Progenitor cell of endocrine pancreas (in vitro differentiated cells): ENCODE measurements at regions not wholly inside any gene's neighbourhood (a gene's known extent, or its start where the extent isn't known, plus 50 kb on each side); places are given as distances from the start of the nearest gene placed in this dataset.

Source experiments
- DNase-seq: peaks from one replicate; pipeline ENCODE4 v3.0.0; 2021; ENCODE audit warnings: low spot score; ENCODE audit not compliant: unreplicated experiment
- H3K27ac Mint-ChIP-seq: 2 replicates; pipeline ENCODE4 v1.8.0; 2021; ENCODE audit warnings: mild to moderate bottlenecking, moderate library complexity, mixed read lengths
- H3K27me3 Mint-ChIP-seq: 2 replicates; pipeline ENCODE4 v1.8.0; 2021; ENCODE audit warnings: mixed read lengths
- H3K36me3 Mint-ChIP-seq: 2 replicates; pipeline ENCODE4 v1.8.0; 2022; ENCODE audit warnings: mixed read lengths; ENCODE audit not compliant: insufficient read depth
- H3K4me1 Mint-ChIP-seq: 2 replicates; pipeline ENCODE4 v1.8.0; 2021; ENCODE audit warnings: low read depth, mixed read lengths
- H3K4me3 Mint-ChIP-seq: 2 replicates; pipeline ENCODE4 v1.8.0; 2021; ENCODE audit warnings: low read depth, mild to moderate bottlenecking, moderate library complexity, mixed read lengths
- H3K9me3 Mint-ChIP-seq: 2 replicates; pipeline ENCODE4 v1.8.0; 2021; ENCODE audit warnings: low read depth, mixed read lengths
- TF ChIP-seq, protein P1 (sequence below): fragments of 200-600 bp; sonication (generic); IDR thresholded peaks from one replicate; pipeline ENCODE4 v1.5.0; 2021; ENCODE audit warnings: antibody characterized with exemption, mild to moderate bottlenecking; ENCODE audit not compliant: unreplicated experiment

DNA sequence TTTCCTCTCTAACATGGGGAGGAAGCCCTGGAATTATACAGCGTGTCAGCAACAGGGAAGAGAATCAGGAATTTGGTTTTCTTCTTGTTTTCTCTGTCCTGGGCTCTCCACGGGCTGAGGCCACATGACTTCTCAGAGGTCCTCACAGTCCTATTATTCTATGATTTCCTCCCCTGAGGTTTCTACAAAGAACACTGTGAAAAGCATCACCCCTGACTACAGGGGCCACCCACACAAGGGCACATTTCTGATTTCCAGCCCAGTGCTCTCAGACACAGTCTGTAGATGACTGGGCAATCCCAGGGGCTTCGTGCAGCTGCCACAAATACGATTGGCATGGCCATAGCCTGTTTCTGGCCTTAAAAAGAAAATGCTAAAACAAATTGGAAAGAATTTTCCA is 284.9 kb downstream of the CEMIP2 start:
- Mint-ChIP-seq H3K4me3 (no peak overlapping the region), H3K27ac (no peak overlapping the region), H3K9me3 (no peaks in the 10 kb centered on the region), H3K36me3 (no peaks in the 10 kb centered on the region), H3K4me1 (peaks cover 2% of the 10 kb centered on the region), H3K27me3 (no peaks in the 10 kb centered on the region)
- DNase-seq, result no peak
- TF ChIP-seq, protein P1, sequence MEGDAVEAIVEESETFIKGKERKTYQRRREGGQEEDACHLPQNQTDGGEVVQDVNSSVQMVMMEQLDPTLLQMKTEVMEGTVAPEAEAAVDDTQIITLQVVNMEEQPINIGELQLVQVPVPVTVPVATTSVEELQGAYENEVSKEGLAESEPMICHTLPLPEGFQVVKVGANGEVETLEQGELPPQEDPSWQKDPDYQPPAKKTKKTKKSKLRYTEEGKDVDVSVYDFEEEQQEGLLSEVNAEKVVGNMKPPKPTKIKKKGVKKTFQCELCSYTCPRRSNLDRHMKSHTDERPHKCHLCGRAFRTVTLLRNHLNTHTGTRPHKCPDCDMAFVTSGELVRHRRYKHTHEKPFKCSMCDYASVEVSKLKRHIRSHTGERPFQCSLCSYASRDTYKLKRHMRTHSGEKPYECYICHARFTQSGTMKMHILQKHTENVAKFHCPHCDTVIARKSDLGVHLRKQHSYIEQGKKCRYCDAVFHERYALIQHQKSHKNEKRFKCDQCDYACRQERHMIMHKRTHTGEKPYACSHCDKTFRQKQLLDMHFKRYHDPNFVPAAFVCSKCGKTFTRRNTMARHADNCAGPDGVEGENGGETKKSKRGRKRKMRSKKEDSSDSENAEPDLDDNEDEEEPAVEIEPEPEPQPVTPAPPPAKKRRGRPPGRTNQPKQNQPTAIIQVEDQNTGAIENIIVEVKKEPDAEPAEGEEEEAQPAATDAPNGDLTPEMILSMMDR, result no peak

DNA sequence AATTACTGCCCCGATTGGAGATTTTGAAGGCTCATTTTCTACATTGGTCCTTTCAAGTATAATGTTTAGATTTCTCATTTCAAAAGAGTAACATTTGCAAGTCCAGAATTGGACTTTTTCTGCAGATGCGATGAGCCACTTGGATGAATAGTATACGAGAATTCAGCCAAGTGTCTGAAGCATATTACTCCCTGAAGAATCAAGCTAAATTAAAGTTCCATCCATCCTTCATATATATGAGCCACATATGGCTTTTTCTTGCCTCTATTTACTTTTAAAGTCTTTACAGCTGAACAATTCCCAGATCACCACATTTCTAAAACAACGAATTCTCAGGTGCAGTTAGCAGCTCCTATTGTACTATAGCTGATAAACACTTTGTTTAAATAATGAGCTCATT is 288.7 kb downstream of the CEMIP2 start:
- H3K4me1 Mint-ChIP-seq, result no peaks in the 10 kb centered on the region
- no peak overlapping the region for H3K27ac Mint-ChIP-seq
- TF ChIP-seq, protein P1, result no peak
- no peak for DNase-seq
- no peaks in the 10 kb centered on the region for H3K36me3 Mint-ChIP-seq
- no peaks in the 10 kb centered on the region for H3K9me3 Mint-ChIP-seq
- no peak overlapping the region for H3K4me3 Mint-ChIP-seq
- H3K27me3 Mint-ChIP-seq, result no peaks in the 10 kb centered on the region

DNA sequence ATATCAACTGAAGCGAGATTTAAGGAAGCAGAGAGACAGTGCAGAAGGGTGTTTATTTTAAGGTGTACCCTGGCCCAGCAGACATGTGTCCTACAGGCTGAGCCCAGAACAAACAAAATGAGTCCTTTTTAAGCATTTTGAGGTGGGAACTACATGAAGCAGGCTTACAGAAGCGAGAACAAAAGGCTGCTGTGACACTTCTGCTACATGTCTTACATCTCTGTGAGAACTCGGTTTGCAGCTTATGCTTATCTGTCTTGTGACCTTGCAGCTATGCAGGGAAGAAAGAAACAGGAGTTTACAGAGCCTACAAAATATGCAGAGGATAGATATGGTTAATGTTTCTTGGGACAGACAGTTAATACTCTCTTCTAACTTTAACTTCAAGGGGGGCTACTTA is 295.9 kb downstream of the CEMIP2 start:
- Mint-ChIP-seq H3K4me1 (peaks cover 17% of the 10 kb centered on the region), H3K36me3 (no peaks in the 10 kb centered on the region), H3K27me3 (no peaks in the 10 kb centered on the region), H3K9me3 (no peaks in the 10 kb centered on the region), H3K27ac (no peak overlapping the region), H3K4me3 (no peak overlapping the region)
- TF ChIP-seq, protein P1, result no peak
- DNase-seq, result no peak

DNA sequence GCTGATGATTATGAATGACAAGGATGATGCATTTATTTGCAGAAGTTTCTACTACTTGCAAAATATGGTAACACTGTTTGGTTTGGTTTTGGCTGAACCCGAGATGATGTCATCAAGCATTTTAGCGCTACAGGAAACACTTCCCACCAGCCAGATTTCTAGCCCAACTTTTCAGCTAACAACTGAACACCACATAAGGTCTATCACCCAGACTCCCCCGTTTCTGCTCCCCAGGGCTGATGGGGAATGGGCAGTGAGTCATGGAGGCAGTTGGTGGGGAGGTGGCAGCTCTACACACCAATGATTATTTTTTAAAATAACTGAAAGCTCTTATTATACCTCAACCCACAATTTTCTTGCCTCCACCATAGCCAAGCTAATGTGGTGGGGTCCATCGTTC is 302.9 kb downstream of the CEMIP2 start:
- Mint-ChIP-seq H3K27me3 (no peaks in the 10 kb centered on the region), H3K4me3 (no peak overlapping the region), H3K36me3 (no peaks in the 10 kb centered on the region), H3K4me1 (peaks cover 3% of the 10 kb centered on the region), H3K9me3 (no peaks in the 10 kb centered on the region), H3K27ac (no peak overlapping the region)
- no peak for DNase-seq
- TF ChIP-seq, protein P1, result no peak

DNA sequence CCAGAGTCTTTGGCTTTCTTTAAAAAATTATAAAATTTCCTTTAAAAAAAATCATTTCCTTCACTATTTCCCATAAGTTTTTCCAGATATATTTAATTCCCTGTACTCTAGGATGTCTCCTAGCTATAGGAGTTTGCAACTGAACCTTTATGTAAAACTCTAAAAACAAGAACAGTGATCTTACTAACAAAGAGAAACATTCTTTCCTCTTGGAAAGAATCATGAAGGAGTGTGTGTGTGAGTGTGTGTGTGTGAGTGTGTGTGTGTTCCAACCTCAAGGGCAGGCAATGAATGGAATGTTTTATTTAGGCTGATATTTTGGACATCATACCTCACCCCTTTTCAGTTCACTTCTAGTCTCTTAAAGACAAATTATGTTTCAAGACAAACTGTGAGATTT is 309.2 kb downstream of the CEMIP2 start:
- Mint-ChIP-seq H3K27ac (no peak overlapping the region), H3K4me3 (no peak overlapping the region), H3K36me3 (no peaks in the 10 kb centered on the region), H3K9me3 (no peaks in the 10 kb centered on the region), H3K27me3 (no peaks in the 10 kb centered on the region), H3K4me1 (peaks cover 3% of the 10 kb centered on the region)
- TF ChIP-seq, protein P1, result no peak
- no peak for DNase-seq
